RPMI8226 (cell line): ENCODE measurements at regions not wholly inside any gene's neighbourhood (a gene's known extent, or its start where the extent isn't known, plus 50 kb on each side); places are given as distances from the start of the nearest gene placed in this dataset.
"Not testable (repeated sequence)": the region's sequence is repeated elsewhere in the genome, so short reads cannot be mapped to it uniquely, and the experiment has no call there.

Experiments
- DNase-seq: peaks from one replicate; pipeline ENCODE4 v3.0.0-alpha.2; 2015

- DNase-seq = no peak
These were observed 327.8 kb upstream of the USP24 start for GRCh38 chr1:55542901-55543504.

- DNase-seq = no peak
These were observed 326.1 kb upstream of the USP24 start for GRCh38 chr1:55541296-55541695.

GRCh38 chr1:55539652-55540512 lies 324.7 kb upstream of the USP24 start:
- no peak for DNase-seq

- DNase-seq = no peak
These were observed 323.3 kb upstream of the USP24 start for GRCh38 chr1:55538428-55538827.

GRCh38 chr1:55536545-55536865 lies 321.3 kb upstream of the USP24 start:
- peak; percentile 6 for DNase-seq

GRCh38 chr1:55535724-55536544 lies 320.8 kb upstream of the USP24 start:
- no peak for DNase-seq

GRCh38 chr1:55534565-55535121 lies 319.5 kb upstream of the USP24 start:
- DNase-seq = no peak

GRCh38 chr1:55531644-55532043 lies 316.5 kb upstream of the USP24 start:
- no peak for DNase-seq

- DNase-seq = no peak
These were observed 315.8 kb upstream of the USP24 start for GRCh38 chr1:55530749-55531478.

- DNase-seq = no peak
These were observed 313.9 kb upstream of the USP24 start for GRCh38 chr1:55529017-55529416.

GRCh38 chr1:55527831-55528230 lies 312.7 kb upstream of the USP24 start:
- no peak for DNase-seq

- no peak for DNase-seq
These were observed 311.6 kb upstream of the USP24 start for GRCh38 chr1:55526716-55527115.

GRCh38 chr1:55524006-55524405 lies 308.8 kb upstream of the USP24 start:
- no peak for DNase-seq

GRCh38 chr1:55522982-55523381 lies 307.8 kb upstream of the USP24 start:
- DNase-seq = no peak

- no peak for DNase-seq
These were observed 307.3 kb upstream of the USP24 start for GRCh38 chr1:55522353-55522903.

- DNase-seq = no peak
These were observed 305.7 kb upstream of the USP24 start for GRCh38 chr1:55520861-55521260.

GRCh38 chr1:55519937-55520683 lies 304.9 kb upstream of the USP24 start:
- DNase-seq = no peak

- DNase-seq = no peak
These were observed 304.1 kb upstream of the USP24 start for GRCh38 chr1:55519276-55519675.

- no peak for DNase-seq
These were observed 301.9 kb upstream of the USP24 start for GRCh38 chr1:55517036-55517435.

GRCh38 chr1:55514571-55514970 lies 299.4 kb upstream of the USP24 start:
- DNase-seq = not testable (repeated sequence)

GRCh38 chr1:55512466-55512865 lies 297.3 kb upstream of the USP24 start:
- no peak for DNase-seq

- DNase-seq = no peak
These were observed 292.4 kb upstream of the USP24 start for GRCh38 chr1:55507578-55507931.
